Stomach (tissue), 8 donors: ENCODE measurements at regions not wholly inside any gene's neighbourhood (a gene's known extent, or its start where the extent isn't known, plus 50 kb on each side); places are given as distances from the start of the nearest gene placed in this dataset.

Experiments
- DNase-seq, 2 donors: peaks; one replicate each; pipeline versions ENCODE4 v3.0.0 to v3.0.0-alpha.2; 2013 to 2019
- H3K27ac ChIP-seq, 5 donors: fragments of 200-600 bp in 4 of 5; sonication (generic) in 4 of 5; one replicate each; pipeline ENCODE4 v1.5.1; 2013 to 2019; ENCODE audit warnings: mild to moderate bottlenecking in 1 of 5, moderate library complexity in 1 of 5
- H3K27me3 ChIP-seq, 3 donors: fragments of 200-600 bp; sonication (generic); one replicate each; pipeline ENCODE4 v1.5.1; 2017 to 2019; ENCODE audit warnings: mixed run types in 1 of 3
- H3K36me3 ChIP-seq, 4 donors: fragments of 200-600 bp; sonication (generic); 1 replicate in 3 of 4; 2 replicates in 1 of 4; pipeline ENCODE4 v1.5.1; 2016 to 2019
- H3K4me1 ChIP-seq, 4 donors: fragments of 200-600 bp; sonication (generic); one replicate each; pipeline ENCODE4 v1.5.1; 2016 to 2019
- H3K4me3 ChIP-seq, 4 donors: fragments of 200-600 bp; sonication (generic) in 3 of 4; one replicate each; pipeline ENCODE4 v1.5.1; 2016 to 2019; ENCODE audit warnings: mild to moderate bottlenecking in 1 of 4
- H3K9me3 ChIP-seq, 4 donors: fragments of 200-600 bp; sonication (generic); one replicate each; pipeline ENCODE4 v1.5.1; 2016 to 2019
- EP300 ChIP-seq: sonication (generic); formaldehyde crosslinking; IDR thresholded peaks from one replicate; pipeline ENCODE4 v1.6.1; 2017; ENCODE audit warnings: antibody characterized with exemption
- POLR2A ChIP-seq, 4 donors: fragments of 450-650 bp; IDR thresholded peaks; one replicate each; pipeline ENCODE4 v1.6.1; 2016; ENCODE audit warnings: antibody characterized with exemption in 4 of 4, control low read depth in 2 of 4, mild to moderate bottlenecking in 1 of 4, moderate library complexity in 1 of 4
- POLR2AphosphoS5 ChIP-seq, 3 donors: sonication (generic); formaldehyde crosslinking; IDR thresholded peaks; one replicate each; pipeline ENCODE4 v1.6.1; 2016; ENCODE audit warnings: antibody characterized with exemption in 3 of 3
- WGBS, 5 donors: extraction: QIAGEN DNeasy Blood & Tissue Kit in 3 of 5; methylation state at CpG; one replicate each; pipeline versions ENCODE4 v1.1.5 to v1.1.7; 2013 to 2018; 5-methylcytosine and 5-hydroxymethylcytosine counted together
- intact Hi-C: fragments of 100-400 bp; cut with DNase I; formaldehyde crosslinking; loops from one replicate; pipeline ENCODE4 v1.15.1; 2023; ENCODE audit warnings: low total_unique reads
- TF ChIP-seq, protein P1 (sequence below), 7 experiments: fragments of 450-650 bp in 4 of 7; fragments of 200-600 bp in 3 of 7; sonication (generic) in 3 of 7; IDR thresholded peaks; one replicate each; pipeline ENCODE4 v1.5.1; 2016 to 2019; ENCODE audit warnings: antibody characterized with exemption in 7 of 7, control low read depth in 2 of 7, mild to moderate bottlenecking in 1 of 7
- donor health status: healthy with polysubstance abuse.
- donor health status: Bipolar disorder and iron deficiency.
- donor health status: healthy.

DNA sequence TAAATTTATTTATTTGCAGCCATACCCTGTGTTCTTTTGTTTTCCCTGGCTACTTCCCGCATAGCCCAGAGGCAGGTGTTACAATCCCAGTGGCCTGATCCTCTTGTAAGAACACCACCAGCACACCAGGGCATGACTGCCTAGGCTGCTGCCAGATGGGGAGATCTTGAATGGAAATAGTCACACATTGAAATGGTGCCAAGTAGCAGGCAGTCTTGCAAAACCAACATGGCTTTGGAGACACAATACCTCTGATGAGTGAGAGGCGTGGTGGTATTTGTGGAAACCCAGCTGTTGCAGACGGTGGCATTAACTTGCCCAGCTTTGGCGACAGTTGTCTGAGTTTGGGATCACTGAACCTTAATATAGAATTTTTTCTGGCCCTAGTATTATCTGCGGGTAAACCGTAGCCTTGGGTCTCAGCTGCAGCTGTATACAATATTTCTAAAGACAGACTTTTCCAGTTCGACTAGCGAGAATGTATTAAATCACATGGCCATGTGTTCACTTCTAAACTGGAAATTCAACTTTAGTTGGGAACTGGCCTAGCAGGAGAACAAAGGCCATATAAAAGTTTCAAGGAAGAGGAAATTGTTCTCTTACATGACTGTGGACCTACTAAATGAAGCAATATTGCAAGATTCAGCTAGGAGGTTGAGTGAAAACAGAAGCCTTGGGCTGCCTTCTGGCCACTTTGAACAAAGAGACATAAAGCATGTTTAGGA is 277.0 kb downstream of the SMARCA2 start:
- Histone ChIP-seq H3K4me3 (no peak overlapping the region), H3K9me3 (no peaks in the 10 kb centered on the region), H3K36me3 (no peaks in the 10 kb centered on the region), H3K27me3 (no peaks in the 10 kb centered on the region), H3K27ac (peak overlapping the region in 3 of 5 donors; percentile 20 to 73 (median 23)), H3K4me1 (peaks cover 0 to 15% (median 3%) of the 10 kb centered on the region in 4 donors)
- TF ChIP-seq, protein P1, sequence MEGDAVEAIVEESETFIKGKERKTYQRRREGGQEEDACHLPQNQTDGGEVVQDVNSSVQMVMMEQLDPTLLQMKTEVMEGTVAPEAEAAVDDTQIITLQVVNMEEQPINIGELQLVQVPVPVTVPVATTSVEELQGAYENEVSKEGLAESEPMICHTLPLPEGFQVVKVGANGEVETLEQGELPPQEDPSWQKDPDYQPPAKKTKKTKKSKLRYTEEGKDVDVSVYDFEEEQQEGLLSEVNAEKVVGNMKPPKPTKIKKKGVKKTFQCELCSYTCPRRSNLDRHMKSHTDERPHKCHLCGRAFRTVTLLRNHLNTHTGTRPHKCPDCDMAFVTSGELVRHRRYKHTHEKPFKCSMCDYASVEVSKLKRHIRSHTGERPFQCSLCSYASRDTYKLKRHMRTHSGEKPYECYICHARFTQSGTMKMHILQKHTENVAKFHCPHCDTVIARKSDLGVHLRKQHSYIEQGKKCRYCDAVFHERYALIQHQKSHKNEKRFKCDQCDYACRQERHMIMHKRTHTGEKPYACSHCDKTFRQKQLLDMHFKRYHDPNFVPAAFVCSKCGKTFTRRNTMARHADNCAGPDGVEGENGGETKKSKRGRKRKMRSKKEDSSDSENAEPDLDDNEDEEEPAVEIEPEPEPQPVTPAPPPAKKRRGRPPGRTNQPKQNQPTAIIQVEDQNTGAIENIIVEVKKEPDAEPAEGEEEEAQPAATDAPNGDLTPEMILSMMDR (IDR thresholded peaks at IDR 0.05): no peak
- no peak for TF ChIP-seq EP300
- no peak for TF ChIP-seq POLR2AphosphoS5 (IDR thresholded peaks at IDR 0.05)
- no peak for TF ChIP-seq POLR2A (IDR thresholded peaks at IDR 0.05)
- DNase-seq: peak in 1 of 2 donors; percentile 85
- intact Hi-C loops: no loop called here
- 39 to 64% (median 48%) methylated on average over 8 of the region's 8 CpGs for WGBS, 5 donors

DNA sequence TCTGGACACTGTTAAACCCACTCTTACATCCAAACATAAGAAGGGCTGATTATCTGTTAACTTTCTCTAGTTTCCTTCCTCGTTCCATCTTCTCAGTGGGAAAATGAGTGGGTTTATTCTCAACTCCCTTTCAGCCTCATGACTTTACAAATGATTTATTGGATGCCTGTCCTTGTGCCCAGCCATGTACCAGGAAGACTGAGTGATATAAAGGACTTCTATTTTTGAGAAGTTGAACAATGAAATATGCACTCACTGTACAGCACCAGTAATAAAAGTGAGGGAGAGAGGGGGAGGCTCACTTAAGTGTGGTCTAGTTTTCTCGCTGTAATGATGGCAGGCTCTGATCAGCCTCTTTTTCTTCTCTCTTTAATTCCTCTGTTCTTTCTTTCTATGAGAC is 277.6 kb downstream of the SMARCA2 start:
- Histone ChIP-seq H3K27ac (peak overlapping the region in 1 of 5 donors; percentile 73), H3K9me3 (no peaks in the 10 kb centered on the region), H3K4me1 (peaks cover 0 to 15% (median 3%) of the 10 kb centered on the region in 4 donors), H3K27me3 (no peaks in the 10 kb centered on the region), H3K36me3 (no peaks in the 10 kb centered on the region), H3K4me3 (no peak overlapping the region)
- DNase-seq: no peak
- intact Hi-C loops: no loop called here
- TF ChIP-seq EP300 (no peak), POLR2AphosphoS5 (IDR thresholded peaks at IDR 0.05) (no peak), POLR2A (IDR thresholded peaks at IDR 0.05) (no peak)
- TF ChIP-seq, protein P1 (IDR thresholded peaks at IDR 0.05): no peak
- 75 to 89% (median 81%) methylated on average over 2 of the region's 2 CpGs for WGBS, 5 donors

DNA sequence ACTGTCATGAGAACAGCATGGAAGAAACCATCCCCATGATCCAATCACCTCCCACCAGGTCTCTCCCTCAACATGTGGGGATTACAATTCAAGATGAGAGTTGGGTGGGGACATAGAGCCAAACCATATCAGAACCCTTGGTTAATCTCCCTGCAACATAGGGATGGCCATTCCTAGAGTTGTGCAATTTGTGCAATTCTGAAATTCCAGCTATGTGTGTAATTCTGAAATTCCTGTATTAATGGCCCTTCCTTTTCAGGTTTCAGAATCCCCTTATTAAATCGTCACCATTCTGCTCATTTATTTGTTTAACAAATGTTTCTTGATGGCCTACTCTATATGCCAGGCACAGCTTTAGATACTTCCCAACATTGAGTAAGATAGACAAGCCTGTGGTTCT is 282.6 kb downstream of the SMARCA2 start:
- Histone ChIP-seq H3K27me3 (no peaks in the 10 kb centered on the region), H3K27ac (no peak overlapping the region), H3K36me3 (no peaks in the 10 kb centered on the region), H3K4me1 (peaks cover 0 to 10% (median 2%) of the 10 kb centered on the region in 4 donors), H3K9me3 (no peaks in the 10 kb centered on the region), H3K4me3 (no peak overlapping the region)
- no peak for DNase-seq
- TF ChIP-seq POLR2A (IDR thresholded peaks at IDR 0.05) (no peak), EP300 (no peak), POLR2AphosphoS5 (IDR thresholded peaks at IDR 0.05) (no peak)
- TF ChIP-seq, protein P1 (IDR thresholded peaks at IDR 0.05): no peak
- WGBS, 5 donors: 70 to 94% (median 79%) methylated on average over 1 of the region's 1 CpG
- intact Hi-C loops: no loop called here

DNA sequence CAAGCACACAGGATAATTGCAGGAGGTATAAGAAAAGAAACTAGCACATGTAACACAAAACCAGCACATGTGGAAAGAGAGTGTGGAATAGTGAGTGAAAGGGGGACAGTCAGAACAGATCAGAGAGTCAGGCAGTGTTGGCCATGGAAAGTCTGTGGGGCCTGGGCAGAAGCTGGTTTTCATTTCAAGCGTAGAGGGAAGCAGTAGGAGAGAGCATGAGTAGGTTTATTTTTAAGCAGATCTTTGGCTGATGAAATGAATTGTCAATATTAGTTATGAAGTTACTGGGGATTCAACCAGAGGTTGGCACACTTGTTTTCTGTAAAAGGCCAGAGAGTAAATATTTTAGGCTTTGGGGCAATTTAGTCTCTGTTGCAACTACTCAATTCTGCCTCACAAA is 283.1 kb downstream of the SMARCA2 start:
- WGBS, 5 donors: 48 to 90% (median 84%) methylated on average over 1 of the region's 1 CpG
- intact Hi-C loops: no loop called here
- TF ChIP-seq POLR2A (IDR thresholded peaks at IDR 0.05): no peak
- TF ChIP-seq, protein P1 (IDR thresholded peaks at IDR 0.05): no peak
- no peak for TF ChIP-seq POLR2AphosphoS5 (IDR thresholded peaks at IDR 0.05)
- no peak for TF ChIP-seq EP300
- no peak overlapping the region for H3K4me3 ChIP-seq
- H3K9me3 ChIP-seq: no peaks in the 10 kb centered on the region
- H3K27ac ChIP-seq: peak overlapping the region in 1 of 5 donors; percentile 9
- no peak for DNase-seq
- H3K36me3 ChIP-seq: no peaks in the 10 kb centered on the region
- H3K4me1 ChIP-seq: peaks cover 0 to 10% (median 0%) of the 10 kb centered on the region in 4 donors
- no peaks in the 10 kb centered on the region for H3K27me3 ChIP-seq
